ENCODE measurements at regions not wholly inside any gene's neighbourhood (a gene's known extent, or its start where the extent isn't known, plus 50 kb on each side); places are given as distances from the start of the nearest gene placed in this dataset.
"Not testable (repeated sequence)": the region's sequence is repeated elsewhere in the genome, so short reads cannot be mapped to it uniquely, and the experiment has no call there.

DNA sequence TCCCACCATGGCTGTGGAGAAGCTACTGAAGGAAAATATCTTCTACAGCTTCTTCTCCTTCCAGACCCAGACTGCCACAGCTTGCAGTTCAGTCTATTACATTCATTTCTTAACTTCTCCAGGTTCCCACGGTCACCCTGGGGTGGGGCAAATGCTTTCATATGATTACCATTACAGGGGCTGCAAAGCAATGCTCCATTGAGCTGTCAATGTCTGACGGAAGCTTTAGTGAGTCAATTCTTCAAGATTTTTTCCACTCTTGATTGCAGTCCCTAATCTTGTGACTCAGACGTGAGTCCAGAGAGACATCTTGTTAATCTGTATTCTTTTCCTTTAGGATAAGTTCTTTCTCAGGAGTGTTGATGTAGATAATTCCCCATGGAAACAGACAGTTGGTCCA is 233.4 kb upstream of the DDI1 start:
- DNase-seq (ENCODE audit: low spot score in 2 of 2) (no peak), ATAC-seq (no peak)
- no peak overlapping the region for H3K27ac Mint-ChIP-seq
- no peaks in the 10 kb centered on the region for H3K4me1 Mint-ChIP-seq
- no peak overlapping the region for H3K4me3 Mint-ChIP-seq
- no peaks in the 10 kb centered on the region for H3K9me3 Mint-ChIP-seq
- H3K36me3 Mint-ChIP-seq, result no peaks in the 10 kb centered on the region

DNA sequence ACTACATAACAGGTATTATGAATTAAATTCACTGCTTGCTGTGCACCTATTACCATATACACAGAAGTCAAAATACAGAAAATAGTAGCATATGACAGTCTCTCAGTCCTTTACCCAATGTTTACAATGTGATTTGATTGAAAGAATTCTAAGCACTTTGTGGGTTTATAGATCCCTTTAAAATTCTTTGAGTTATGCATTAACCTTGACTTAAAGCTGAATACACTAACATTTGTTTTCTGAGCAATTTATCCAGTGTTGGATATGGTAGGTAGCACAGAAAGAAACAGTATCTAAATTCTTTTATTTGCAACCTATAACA is 230.8 kb upstream of the DDI1 start:
- H3K27ac Mint-ChIP-seq, result no peak overlapping the region

DNA sequence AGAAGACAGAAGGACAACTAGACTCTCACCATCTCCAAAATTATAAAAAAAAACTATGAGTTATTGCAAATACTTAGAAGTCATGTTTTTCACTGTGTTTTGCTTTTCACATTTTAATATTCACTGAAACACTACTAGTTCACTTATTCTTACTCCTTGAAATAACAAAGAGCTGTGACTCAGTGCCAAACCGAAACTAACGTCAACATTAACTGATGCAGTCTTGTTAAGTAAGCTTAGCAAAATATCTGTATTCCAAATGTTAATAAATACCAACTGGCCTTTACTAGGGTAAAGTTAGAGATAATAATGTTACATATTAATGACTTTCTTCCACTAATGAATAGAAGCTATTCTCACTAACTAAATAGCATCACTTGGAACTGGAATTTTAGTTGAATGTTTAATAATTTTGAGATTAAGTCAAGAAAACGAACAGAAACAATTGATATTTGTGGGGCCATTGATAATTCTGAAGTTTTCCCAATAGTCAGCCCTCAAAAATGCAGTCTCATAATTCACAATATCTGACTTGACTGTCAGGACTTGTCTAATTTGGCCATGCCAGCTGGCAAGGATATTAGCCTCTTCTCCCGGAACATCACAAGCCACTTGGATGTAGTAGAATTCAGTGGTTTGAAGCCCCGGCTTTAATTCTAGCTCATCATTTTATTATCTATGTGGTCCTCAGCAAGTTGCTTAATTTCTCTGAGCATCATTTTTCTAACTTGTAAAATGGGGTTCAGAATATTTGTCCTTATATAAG is 230.1 kb upstream of the DDI1 start:
- no peak for DNase-seq (ENCODE audit: low spot score in 2 of 2)
- no peaks in the 10 kb centered on the region for H3K4me1 Mint-ChIP-seq
- ATAC-seq, result no peak
- no peaks in the 10 kb centered on the region for H3K36me3 Mint-ChIP-seq
- peaks cover 2% of the 10 kb centered on the region for H3K9me3 Mint-ChIP-seq
- no peak overlapping the region for H3K4me3 Mint-ChIP-seq
- H3K27ac Mint-ChIP-seq, result no peak overlapping the region

More for the DNA sequence above, 230.8 kb upstream of the DDI1 start:
- Mint-ChIP-seq H3K9me3 (peaks cover 2% of the 10 kb centered on the region), H3K4me1 (no peaks in the 10 kb centered on the region), H3K4me3 (no peak overlapping the region), H3K36me3 (no peaks in the 10 kb centered on the region)
- DNase-seq (ENCODE audit: low spot score in 2 of 2) (no peak), ATAC-seq (no peak)

DNA sequence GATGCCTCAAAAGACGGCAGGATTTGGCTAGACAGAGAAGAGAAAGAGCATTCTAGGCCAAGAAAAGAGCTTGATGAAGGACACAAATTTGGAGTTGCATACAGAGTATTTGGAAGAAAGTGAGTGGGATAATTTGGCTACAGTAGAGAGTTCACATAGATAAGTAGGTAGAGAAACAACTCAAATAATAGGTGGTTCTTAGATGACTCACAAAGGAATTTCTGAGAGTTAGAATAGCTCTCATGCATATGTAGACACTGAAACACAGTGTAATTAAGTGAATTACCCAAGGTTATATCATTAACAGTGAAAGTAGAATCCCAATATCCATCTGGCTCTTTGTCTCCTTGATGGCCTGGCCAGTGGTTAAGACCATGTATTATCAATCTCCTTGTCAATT is 228.6 kb upstream of the DDI1 start:
- DNase-seq (ENCODE audit: low spot score in 2 of 2), result no peak
- no peak overlapping the region for H3K4me3 Mint-ChIP-seq
- H3K36me3 Mint-ChIP-seq, result no peaks in the 10 kb centered on the region
- no peak for ATAC-seq
- H3K9me3 Mint-ChIP-seq, result peaks cover 2% of the 10 kb centered on the region
- no peak overlapping the region for H3K27ac Mint-ChIP-seq
- H3K4me1 Mint-ChIP-seq, result no peaks in the 10 kb centered on the region

DNA sequence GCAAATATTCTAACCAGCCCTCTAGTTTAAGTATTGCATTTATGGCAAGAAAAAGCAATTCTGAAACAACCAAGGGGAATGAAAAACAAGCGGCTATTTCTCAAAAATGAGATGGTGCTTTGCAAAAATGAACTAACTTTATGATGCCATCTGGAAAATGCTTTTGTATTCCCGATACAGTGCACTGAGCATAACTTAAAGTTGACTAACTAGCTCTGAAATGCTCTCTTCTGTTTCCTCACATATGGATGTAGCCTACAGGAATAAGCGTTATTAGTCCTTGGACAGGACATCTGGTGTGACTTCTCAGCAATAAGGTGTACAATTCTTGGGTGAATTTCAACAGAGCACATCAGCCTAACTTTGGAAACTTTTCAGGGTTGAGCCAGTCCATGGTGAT is 228.2 kb upstream of the DDI1 start:
- Mint-ChIP-seq H3K9me3 (peaks cover 2% of the 10 kb centered on the region), H3K4me3 (no peak overlapping the region), H3K36me3 (no peaks in the 10 kb centered on the region), H3K4me1 (no peaks in the 10 kb centered on the region), H3K27ac (no peak overlapping the region)
- ATAC-seq (no peak), DNase-seq (ENCODE audit: low spot score in 2 of 2) (no peak)

DNA sequence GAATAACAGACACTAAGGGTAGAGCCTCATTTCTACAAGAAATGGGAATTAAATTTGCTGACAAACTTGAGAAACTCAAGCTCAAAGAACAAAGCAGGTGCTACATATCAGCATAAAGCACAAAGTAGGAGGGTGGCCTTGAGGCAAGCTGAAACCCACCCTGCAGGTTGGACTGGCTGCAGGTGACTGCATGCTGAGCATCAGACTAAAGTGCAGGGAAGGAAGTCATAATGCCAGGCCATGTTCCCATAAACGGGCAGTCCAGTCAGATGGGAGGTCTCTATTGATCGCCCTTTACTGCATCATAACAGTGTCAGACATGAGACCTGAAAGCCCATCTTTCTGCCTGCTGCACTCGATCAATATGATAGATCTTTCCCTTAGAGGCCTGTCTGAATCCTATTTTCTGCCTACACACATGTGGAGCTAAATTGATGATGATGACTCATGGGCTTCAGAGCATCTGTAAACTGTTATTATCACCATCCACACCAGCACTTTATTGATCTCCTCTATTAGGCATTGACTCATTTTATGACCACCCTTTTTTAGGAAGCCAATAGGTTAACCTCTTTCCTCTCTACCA is 224.5 kb upstream of the DDI1 start:
- H3K4me1 Mint-ChIP-seq, result no peaks in the 10 kb centered on the region
- no peak overlapping the region for H3K27ac Mint-ChIP-seq
- DNase-seq (ENCODE audit: low spot score in 2 of 2) (no peak), ATAC-seq (no peak)
- H3K9me3 Mint-ChIP-seq, result peaks cover 2% of the 10 kb centered on the region
- H3K4me3 Mint-ChIP-seq, result no peak overlapping the region
- no peaks in the 10 kb centered on the region for H3K36me3 Mint-ChIP-seq

DNA sequence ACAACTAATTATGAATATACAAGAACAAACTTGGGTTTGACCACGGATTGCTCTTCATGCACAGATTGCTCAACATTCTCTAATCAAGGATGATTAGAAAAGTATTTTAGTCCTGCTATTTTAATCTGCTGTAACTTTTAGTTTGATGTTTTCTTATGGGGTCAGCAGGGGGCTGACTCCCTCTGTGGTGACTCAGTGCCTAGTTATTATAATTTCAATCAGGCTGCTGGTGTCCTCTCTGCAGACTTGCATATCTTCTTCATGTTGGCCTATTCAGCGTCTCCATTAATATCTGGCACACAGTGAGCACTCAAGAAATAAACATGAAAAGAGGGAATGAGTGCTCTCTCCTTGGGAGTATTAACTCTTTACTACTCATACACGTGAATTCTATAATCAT is 223.8 kb upstream of the DDI1 start:
- H3K27ac Mint-ChIP-seq, result no peak overlapping the region
- no peaks in the 10 kb centered on the region for H3K36me3 Mint-ChIP-seq
- DNase-seq (ENCODE audit: low spot score in 2 of 2) (no peak), ATAC-seq (no peak)
- H3K4me1 Mint-ChIP-seq, result no peaks in the 10 kb centered on the region
- no peak overlapping the region for H3K4me3 Mint-ChIP-seq
- H3K9me3 Mint-ChIP-seq, result peaks cover 4% of the 10 kb centered on the region

DNA sequence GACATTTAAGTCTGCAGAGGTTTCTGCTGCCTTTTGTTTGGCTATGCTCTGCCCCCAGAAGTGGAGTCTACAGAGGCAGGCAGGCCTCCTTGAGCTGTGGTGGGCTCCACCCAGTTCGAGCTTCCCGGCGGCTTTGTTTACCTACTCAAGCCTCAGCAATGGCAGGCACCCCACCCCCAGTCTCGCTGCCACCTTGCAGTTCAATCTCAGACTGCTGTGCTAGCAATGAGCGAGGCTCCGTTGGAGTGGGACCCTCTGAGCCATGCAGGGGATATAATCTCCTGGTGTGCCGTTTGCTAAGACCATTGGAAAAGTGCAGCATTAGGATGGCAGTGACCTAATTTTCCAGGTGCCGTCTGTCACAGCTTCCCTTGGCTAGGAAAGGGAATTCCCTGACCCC is 216.1 kb upstream of the DDI1 start:
- H3K27ac Mint-ChIP-seq; H3K9me3 Mint-ChIP-seq; DNase-seq (ENCODE audit: low spot score in 2 of 2): not testable (repeated sequence)

DNA sequence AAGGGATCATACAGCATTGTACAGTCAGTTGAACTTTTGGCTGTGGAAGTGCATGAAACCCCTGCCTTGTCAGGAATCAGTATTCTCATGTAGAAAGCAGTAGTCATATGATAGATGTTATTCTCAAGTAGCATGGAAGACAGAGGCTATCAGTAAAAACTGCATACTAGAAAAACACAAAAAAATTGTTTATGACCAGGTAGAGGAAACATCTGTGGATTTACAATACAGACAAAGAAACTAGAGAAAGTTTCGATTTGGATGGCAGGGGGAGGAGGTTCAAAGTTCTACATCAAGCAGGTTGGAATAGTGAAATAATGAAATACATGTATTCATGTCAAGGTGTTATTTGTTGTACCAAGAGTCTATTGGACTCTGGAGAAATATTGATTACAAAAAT is 212.3 kb upstream of the DDI1 start:
- Mint-ChIP-seq H3K36me3 (no peaks in the 10 kb centered on the region), H3K9me3 (peaks cover 4% of the 10 kb centered on the region), H3K4me1 (no peaks in the 10 kb centered on the region), H3K4me3 (no peak overlapping the region), H3K27ac (no peak overlapping the region)
- DNase-seq (ENCODE audit: low spot score in 2 of 2), result no peak
- no peak for ATAC-seq

More for the DNA sequence above, 216.1 kb upstream of the DDI1 start:
- H3K36me3 Mint-ChIP-seq, H3K4me1 Mint-ChIP-seq, ATAC-seq, H3K4me3 Mint-ChIP-seq: not testable (repeated sequence)

DNA sequence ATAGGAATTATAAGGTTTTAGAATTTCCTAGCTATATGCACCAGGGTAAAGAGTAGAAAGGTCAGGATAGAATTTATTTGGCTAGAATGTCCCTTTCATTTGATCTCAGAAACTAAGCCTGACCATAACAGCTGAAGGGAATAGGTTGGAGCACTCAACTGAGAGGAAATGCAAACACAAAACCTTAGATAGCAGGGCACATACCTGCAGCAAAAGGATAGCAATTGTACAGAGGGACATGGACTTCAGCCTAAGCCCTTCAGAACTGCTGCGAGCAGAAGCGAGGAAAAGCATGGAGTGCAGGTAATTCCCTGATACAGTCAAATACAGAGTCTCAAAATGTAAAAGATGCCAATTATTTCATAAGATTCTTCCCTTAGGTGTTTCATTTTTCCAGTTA is 211.0 kb upstream of the DDI1 start:
- H3K9me3 Mint-ChIP-seq, result peaks cover 6% of the 10 kb centered on the region
- ATAC-seq (no peak), DNase-seq (ENCODE audit: low spot score in 2 of 2) (no peak)
- no peak overlapping the region for H3K27ac Mint-ChIP-seq
- no peak overlapping the region for H3K4me3 Mint-ChIP-seq
- H3K4me1 Mint-ChIP-seq, result no peaks in the 10 kb centered on the region
- H3K36me3 Mint-ChIP-seq, result no peaks in the 10 kb centered on the region

DNA sequence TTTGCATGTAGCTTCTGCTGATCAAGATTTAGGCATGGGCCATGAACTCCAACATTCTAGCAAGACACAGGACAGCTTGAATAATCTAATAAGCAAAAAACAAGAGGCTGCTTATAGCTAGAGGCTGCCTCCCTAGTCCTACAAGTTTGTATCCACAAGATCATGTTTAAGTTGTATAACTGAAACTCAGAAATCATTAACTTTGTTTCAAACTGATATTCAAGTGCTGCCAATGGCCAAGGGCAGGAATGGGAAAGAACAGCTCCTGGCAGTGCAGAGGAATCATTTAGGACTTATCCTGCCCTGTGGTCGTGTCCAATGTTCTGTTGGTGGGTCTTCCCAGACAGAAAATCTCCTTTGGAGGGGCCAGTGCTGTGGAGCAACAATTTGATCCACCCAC is 209.6 kb upstream of the DDI1 start:
- ATAC-seq, result no peak
- H3K36me3 Mint-ChIP-seq, result no peaks in the 10 kb centered on the region
- H3K9me3 Mint-ChIP-seq, result peaks cover 6% of the 10 kb centered on the region

DNA sequence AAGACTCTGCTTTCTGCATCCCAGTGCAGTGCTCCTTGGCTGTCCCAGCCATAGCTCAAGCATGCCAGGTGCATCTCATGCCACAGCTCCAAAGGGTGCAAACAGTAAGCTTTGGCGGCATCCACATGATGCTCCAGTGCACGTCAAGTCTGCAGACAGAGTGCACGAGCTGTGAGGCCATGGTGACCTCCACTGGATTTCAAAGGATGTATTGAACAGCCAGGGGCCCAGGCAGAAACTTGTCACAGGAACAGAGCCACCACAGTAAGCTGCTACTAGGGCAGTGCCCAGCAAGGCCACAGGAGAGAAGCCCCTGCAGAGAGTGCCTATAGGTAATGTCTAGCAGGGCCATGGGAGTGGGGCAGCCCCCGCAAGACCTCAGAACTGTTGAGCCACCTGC is 206.8 kb upstream of the DDI1 start:
- DNase-seq (ENCODE audit: low spot score in 2 of 2), result no peak
- ATAC-seq, result no peak
- H3K4me1 Mint-ChIP-seq, result no peaks in the 10 kb centered on the region
- no peaks in the 10 kb centered on the region for H3K36me3 Mint-ChIP-seq
- H3K9me3 Mint-ChIP-seq, result peaks cover 6% of the 10 kb centered on the region
- H3K27ac Mint-ChIP-seq, result no peak overlapping the region
- no peak overlapping the region for H3K4me3 Mint-ChIP-seq

More for the DNA sequence above, 209.6 kb upstream of the DDI1 start:
- DNase-seq (ENCODE audit: low spot score in 2 of 2), result no peak
- Mint-ChIP-seq H3K27ac (no peak overlapping the region), H3K4me1 (no peaks in the 10 kb centered on the region), H3K4me3 (no peak overlapping the region)

DNA sequence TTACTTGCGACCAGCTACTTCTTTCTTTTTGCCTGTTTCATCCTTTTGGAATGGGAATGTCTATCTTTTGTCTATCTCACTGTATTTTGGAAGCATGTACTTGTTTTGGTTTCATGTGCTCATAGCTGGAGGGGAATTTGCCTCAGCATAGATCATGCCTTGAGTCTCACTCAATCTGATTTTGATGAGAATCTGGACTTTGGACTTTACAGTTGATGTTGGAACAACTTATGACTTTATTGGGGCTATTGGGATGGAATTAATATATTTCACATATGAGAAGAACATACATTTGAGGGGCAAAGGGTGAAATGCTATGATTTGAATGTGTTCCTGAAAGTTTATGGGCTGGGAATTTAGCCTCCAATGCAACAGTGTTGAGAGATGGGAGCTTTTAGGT is 206.2 kb upstream of the DDI1 start:
- H3K27ac Mint-ChIP-seq, result no peak overlapping the region
- ATAC-seq (no peak), DNase-seq (ENCODE audit: low spot score in 2 of 2) (no peak)
- no peaks in the 10 kb centered on the region for H3K4me1 Mint-ChIP-seq
- H3K36me3 Mint-ChIP-seq, result no peaks in the 10 kb centered on the region
- peaks cover 6% of the 10 kb centered on the region for H3K9me3 Mint-ChIP-seq
- no peak overlapping the region for H3K4me3 Mint-ChIP-seq

DNA sequence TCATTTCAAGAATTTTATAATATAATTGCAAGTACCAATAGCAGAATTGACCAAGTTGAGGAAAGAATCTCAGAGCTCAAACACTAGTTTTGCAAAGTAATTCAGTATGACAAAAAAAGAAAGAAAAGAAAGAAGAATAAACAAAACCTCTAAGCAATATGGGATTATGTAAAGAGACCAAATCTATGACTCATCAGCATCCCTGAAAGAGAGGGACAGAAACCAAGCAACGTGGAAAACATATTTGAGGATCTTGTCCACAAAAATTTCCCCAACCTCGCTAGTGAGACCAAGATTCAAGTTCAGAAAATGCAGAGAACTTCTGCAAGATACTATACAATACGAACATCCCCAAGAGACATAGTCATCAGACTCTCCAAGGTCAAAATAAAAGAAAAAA is 203.7 kb upstream of the DDI1 start:
- peaks cover 8% of the 10 kb centered on the region for H3K9me3 Mint-ChIP-seq
- no peak overlapping the region for H3K27ac Mint-ChIP-seq
- ATAC-seq (no peak), DNase-seq (ENCODE audit: low spot score in 2 of 2) (no peak)
- no peak overlapping the region for H3K4me3 Mint-ChIP-seq
- H3K36me3 Mint-ChIP-seq, result no peaks in the 10 kb centered on the region
- no peaks in the 10 kb centered on the region for H3K4me1 Mint-ChIP-seq

DNA sequence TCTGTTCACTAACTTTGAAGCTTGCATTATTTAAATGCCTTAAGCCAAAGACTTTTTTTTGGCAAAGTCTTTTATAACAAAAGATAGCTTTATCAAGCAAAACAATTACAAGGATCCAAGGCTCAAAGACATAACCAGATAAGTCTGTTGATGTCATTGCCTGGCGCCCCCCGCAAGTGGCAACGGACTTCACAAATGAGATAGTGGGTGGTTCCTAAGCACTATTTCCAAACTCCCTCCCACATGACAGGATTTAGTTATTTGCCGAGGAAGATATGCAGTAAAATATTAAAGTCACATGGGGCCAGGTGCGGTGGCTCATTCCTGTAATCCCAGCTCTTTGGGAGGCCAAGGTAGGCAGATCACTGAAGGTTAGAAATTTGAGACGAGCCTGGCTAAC is 194.2 kb upstream of the DDI1 start:
- Mint-ChIP-seq H3K4me3 (no peak overlapping the region), H3K27ac (no peak overlapping the region), H3K36me3 (no peaks in the 10 kb centered on the region), H3K9me3 (peaks cover 2% of the 10 kb centered on the region), H3K4me1 (peaks cover 5% of the 10 kb centered on the region)
- DNase-seq (ENCODE audit: low spot score in 2 of 2) (no peak), ATAC-seq (no peak)

DNA sequence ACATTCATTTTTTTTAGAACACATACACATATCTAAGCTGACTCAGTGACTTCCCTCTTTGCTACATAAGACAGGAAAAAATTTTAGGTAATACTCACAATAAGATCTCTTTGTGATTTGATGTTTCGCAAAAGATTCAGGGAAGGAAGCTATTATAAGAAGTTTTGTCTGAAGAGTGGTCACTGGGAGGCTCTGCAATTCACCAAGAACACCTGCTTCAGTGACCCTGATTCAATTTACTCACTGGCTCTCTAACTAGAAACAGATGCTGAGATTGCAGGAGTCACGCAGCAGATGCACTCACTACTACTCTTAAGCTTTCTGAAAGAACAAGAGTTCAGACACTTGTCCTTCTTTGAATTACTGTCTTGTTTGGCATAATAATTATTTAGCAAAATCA is 193.6 kb upstream of the DDI1 start:
- no peaks in the 10 kb centered on the region for H3K36me3 Mint-ChIP-seq
- no peak for DNase-seq (ENCODE audit: low spot score in 2 of 2)
- peaks cover 2% of the 10 kb centered on the region for H3K9me3 Mint-ChIP-seq
- H3K27ac Mint-ChIP-seq, result no peak overlapping the region
- peaks cover 5% of the 10 kb centered on the region for H3K4me1 Mint-ChIP-seq
- H3K4me3 Mint-ChIP-seq, result no peak overlapping the region
- ATAC-seq, result no peak
